Urinary bladder (tissue), 3 donors: ENCODE measurements at regions not wholly inside any gene's neighbourhood (a gene's known extent, or its start where the extent isn't known, plus 50 kb on each side); places are given as distances from the start of the nearest gene placed in this dataset.

ENCODE experiments used
- DNase-seq: peaks from one replicate; pipeline ENCODE4 v3.0.0-alpha.2; 2015; ENCODE audit errors: extremely low spot score
- H3K27ac ChIP-seq: one replicate; pipeline ENCODE4 v1.5.1; 2013; ENCODE audit warnings: low read depth, mild to moderate bottlenecking, moderate library complexity
- H3K36me3 ChIP-seq: one replicate; pipeline ENCODE4 v1.6.1; 2013; ENCODE audit warnings: mild to moderate bottlenecking, moderate library complexity; ENCODE audit not compliant: insufficient read depth
- H3K4me1 ChIP-seq: one replicate; pipeline ENCODE4 v1.6.1; 2013; ENCODE audit warnings: mild to moderate bottlenecking, moderate library complexity; ENCODE audit not compliant: insufficient read depth
- H3K4me3 ChIP-seq: one replicate; pipeline ENCODE4 v1.5.1; 2013; ENCODE audit warnings: low read depth, low read length
- whole genome bisulfite sequencing: extraction: QIAGEN DNeasy Blood & Tissue Kit; methylation state at CpG from one replicate; pipeline ENCODE4 v1.1.7; 2013; 5-methylcytosine and 5-hydroxymethylcytosine counted together
- donor health status: healthy with polysubstance abuse.
- donor health status: healthy.

GRCh38 chr7:54888067-54888733, 129.2 kb upstream of the SEC61G start:
- DNase-seq, result no peak
- Histone ChIP-seq H3K4me3 (no peak overlapping the region), H3K36me3 (no peaks in the 10 kb centered on the region), H3K27ac (no peak overlapping the region), H3K4me1 (no peaks in the 10 kb centered on the region)
- WGBS, result 36% methylated on average over 26 of the region's 26 CpGs

GRCh38 chr7:54888734-54889082, 129.7 kb upstream of the SEC61G start:
- no peak for DNase-seq
- no peaks in the 10 kb centered on the region for H3K36me3 ChIP-seq
- no peak overlapping the region for H3K27ac ChIP-seq
- H3K4me3 ChIP-seq, result no peak overlapping the region
- 13% methylated on average over 12 of the region's 12 CpGs for WGBS
- no peaks in the 10 kb centered on the region for H3K4me1 ChIP-seq

DNA sequence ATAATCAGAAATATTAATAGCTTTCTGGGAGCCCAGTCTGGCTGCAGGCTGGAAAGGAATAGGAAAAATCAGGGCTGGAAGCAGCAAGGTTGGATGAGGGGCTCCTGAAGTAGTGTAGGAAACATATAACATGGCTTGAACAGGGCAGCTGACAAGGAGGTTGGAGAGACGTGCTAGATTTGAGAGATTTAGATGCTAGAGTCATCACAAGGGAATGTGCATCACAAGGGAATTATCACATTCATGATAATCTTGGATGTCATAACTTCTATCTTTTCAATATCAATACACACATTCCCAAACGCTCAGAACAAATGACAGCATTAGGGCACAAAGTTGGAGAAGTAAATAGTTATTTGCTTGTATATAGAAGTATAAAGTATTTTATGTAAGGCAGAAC, 120.9 kb upstream of the EGFR start:
- Histone ChIP-seq H3K27ac (no peak overlapping the region), H3K4me1 (no peaks in the 10 kb centered on the region), H3K4me3 (no peak overlapping the region), H3K36me3 (no peaks in the 10 kb centered on the region)
- DNase-seq, result no peak
- 46% methylated on average over 2 of the region's 2 CpGs for WGBS

DNA sequence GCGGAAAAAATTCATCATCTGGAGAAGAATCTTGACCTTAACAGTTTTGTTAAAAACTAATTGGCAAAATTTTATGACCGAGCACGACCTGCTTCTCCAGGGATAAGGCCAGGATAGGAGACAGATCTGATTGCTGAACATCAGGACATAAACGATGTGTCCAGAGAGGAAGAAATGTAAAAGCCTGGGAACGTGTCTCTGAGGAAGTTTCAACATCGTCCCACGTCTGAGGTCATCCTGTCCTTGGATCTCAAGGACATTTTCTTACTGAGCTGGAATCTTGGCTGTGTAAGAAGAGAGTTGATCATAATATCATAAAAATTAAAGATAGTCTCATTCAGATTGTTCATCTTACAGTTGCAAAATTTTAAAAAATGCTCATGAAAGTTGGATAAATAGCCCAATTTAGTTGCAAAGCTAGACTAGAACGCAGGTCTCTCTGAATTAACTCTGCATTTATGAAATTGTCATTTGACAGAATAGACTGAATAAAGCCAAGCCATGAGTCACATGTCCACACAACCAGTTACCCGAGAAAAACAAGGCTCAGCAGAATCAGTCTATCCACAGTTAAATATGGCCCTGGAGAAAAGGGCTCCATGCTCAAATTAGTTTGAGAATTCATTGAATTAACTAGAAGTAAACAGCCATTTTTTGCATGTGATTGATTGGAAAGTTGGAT, 120.0 kb upstream of the EGFR start:
- 59% methylated on average over 9 of the region's 9 CpGs for WGBS
- Histone ChIP-seq H3K36me3 (no peaks in the 10 kb centered on the region), H3K4me3 (no peak overlapping the region), H3K4me1 (no peaks in the 10 kb centered on the region), H3K27ac (no peak overlapping the region)
- DNase-seq, result no peak

- H3K4me3 ChIP-seq, result no peak overlapping the region
- no peak overlapping the region for H3K27ac ChIP-seq
- DNase-seq, result no peak
- H3K36me3 ChIP-seq, result no peaks in the 10 kb centered on the region
- 95% methylated on average over 5 of the region's 5 CpGs for WGBS
- H3K4me1 ChIP-seq, result no peaks in the 10 kb centered on the region
These were observed 117.0 kb upstream of the EGFR start for GRCh38 chr7:54901840-54902239.

GRCh38 chr7:54904130-54904529, 114.7 kb upstream of the EGFR start:
- Histone ChIP-seq H3K27ac (no peak overlapping the region), H3K4me3 (no peak overlapping the region), H3K4me1 (no peaks in the 10 kb centered on the region), H3K36me3 (no peaks in the 10 kb centered on the region)
- 73% methylated on average over 4 of the region's 4 CpGs for WGBS
- DNase-seq, result no peak

DNA sequence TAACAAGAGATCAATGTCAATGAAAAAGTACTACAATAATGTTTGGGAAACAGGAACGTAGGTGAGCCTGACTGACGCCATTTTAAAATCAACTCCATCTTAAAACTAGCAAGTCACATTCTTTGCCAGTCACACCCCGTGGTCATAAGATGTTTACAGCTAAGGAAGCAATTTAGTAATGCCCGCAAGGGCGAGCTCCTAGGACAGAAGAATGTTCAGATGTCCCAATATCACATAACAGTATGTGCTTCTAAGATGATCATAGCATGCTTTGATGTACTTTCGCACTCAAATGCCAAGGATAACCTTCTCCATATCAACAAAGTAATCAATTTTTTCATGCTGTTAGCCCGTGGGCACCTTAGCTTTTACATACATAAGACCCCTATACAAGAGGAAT, 113.8 kb upstream of the EGFR start:
- no peak overlapping the region for H3K4me3 ChIP-seq
- WGBS, result 83% methylated on average over 7 of the region's 7 CpGs

GRCh38 chr7:54906963-54907362, 111.9 kb upstream of the EGFR start:
- H3K4me3 ChIP-seq, result no peak overlapping the region
- no peaks in the 10 kb centered on the region for H3K4me1 ChIP-seq
- 92% methylated on average over 4 of the region's 4 CpGs for WGBS
- no peak overlapping the region for H3K27ac ChIP-seq
- no peak for DNase-seq
- no peaks in the 10 kb centered on the region for H3K36me3 ChIP-seq

More for the DNA sequence above, 113.8 kb upstream of the EGFR start:
- Histone ChIP-seq H3K4me1 (no peaks in the 10 kb centered on the region), H3K27ac (no peak overlapping the region), H3K36me3 (no peaks in the 10 kb centered on the region)
- no peak for DNase-seq

- Histone ChIP-seq H3K4me1 (no peaks in the 10 kb centered on the region), H3K36me3 (no peaks in the 10 kb centered on the region), H3K4me3 (no peak overlapping the region), H3K27ac (no peak overlapping the region)
- DNase-seq, result no peak
These were observed 110.8 kb upstream of the EGFR start for GRCh38 chr7:54907981-54908380.

GRCh38 chr7:54908760-54909438, 109.9 kb upstream of the EGFR start:
- no peak for DNase-seq
- Histone ChIP-seq H3K4me3 (no peak overlapping the region), H3K4me1 (no peaks in the 10 kb centered on the region), H3K27ac (no peak overlapping the region), H3K36me3 (no peaks in the 10 kb centered on the region)
- 86% methylated on average over 2 of the region's 2 CpGs for WGBS

GRCh38 chr7:54915870-54916598, 102.8 kb upstream of the EGFR start:
- H3K36me3 ChIP-seq, result no peaks in the 10 kb centered on the region

GRCh38 chr7:54917613-54918391, 101.0 kb upstream of the EGFR start:
- H3K4me1 ChIP-seq, result no peaks in the 10 kb centered on the region
- H3K4me3 ChIP-seq, result no peak overlapping the region
- WGBS, result 90% methylated on average over 5 of the region's 5 CpGs
- no peak overlapping the region for H3K27ac ChIP-seq
- DNase-seq, result no peak
- no peaks in the 10 kb centered on the region for H3K36me3 ChIP-seq

More at GRCh38 chr7:54915870-54916598, 102.8 kb upstream of the EGFR start:
- DNase-seq, result no peak
- 92% methylated on average over 8 of the region's 8 CpGs for WGBS
- H3K4me3 ChIP-seq, result no peak overlapping the region
- no peak overlapping the region for H3K27ac ChIP-seq
- H3K4me1 ChIP-seq, result no peaks in the 10 kb centered on the region

DNA sequence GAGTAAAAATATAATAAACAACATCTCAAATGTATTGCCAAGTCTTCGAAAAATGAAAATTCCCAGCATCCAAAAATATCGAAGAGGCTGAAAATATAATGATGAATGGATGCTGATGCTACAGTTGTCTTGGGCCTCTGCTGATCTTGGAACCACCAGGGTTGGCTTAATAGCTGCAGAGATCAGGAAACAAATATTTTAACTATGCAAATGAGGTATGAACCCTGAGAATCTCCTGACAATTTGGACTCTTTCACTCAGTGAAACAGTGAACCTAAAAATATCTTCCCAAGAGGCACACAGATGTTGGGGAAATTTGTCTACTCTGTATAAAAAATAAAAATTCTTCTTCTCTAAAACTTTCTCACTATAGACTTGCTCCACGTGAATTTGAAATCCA, 97.7 kb upstream of the EGFR start:
- no peaks in the 10 kb centered on the region for H3K4me1 ChIP-seq
- H3K27ac ChIP-seq, result no peak overlapping the region
- DNase-seq, result no peak
- H3K36me3 ChIP-seq, result no peaks in the 10 kb centered on the region
- H3K4me3 ChIP-seq, result no peak overlapping the region
- 60% methylated on average over 3 of the region's 3 CpGs for WGBS
